Peyer's patch (tissue), 4 donors: ENCODE measurements at regions not wholly inside any gene's neighbourhood (a gene's known extent, or its start where the extent isn't known, plus 50 kb on each side); places are given as distances from the start of the nearest gene placed in this dataset.

Experiments
- DNase-seq, 3 donors: peaks; one replicate each; pipeline ENCODE4 v3.0.0-alpha.2; 2017 to 2019
- H3K27ac ChIP-seq, 4 donors: fragments of 200-600 bp; sonication (generic); one replicate each; pipeline ENCODE4 v1.5.1; 2016 to 2019
- H3K27me3 ChIP-seq, 2 donors: fragments of 200-600 bp; sonication (generic); one replicate each; pipeline ENCODE4 v1.5.1; 2019
- H3K36me3 ChIP-seq, 3 donors: fragments of 200-600 bp; sonication (generic); one replicate each; pipeline ENCODE4 v1.5.1; 2016 to 2019
- H3K4me1 ChIP-seq, 4 donors: fragments of 200-600 bp; sonication (generic); one replicate each; pipeline ENCODE4 v1.5.1; 2016 to 2019
- H3K4me3 ChIP-seq, 4 donors: fragments of 200-600 bp; sonication (generic); 1 replicate in 3 of 4; 2 replicates in 1 of 4; pipeline ENCODE4 v1.5.1; 2016 to 2019; ENCODE audit warnings: mild to moderate bottlenecking in 1 of 4
- H3K9me3 ChIP-seq, 4 donors: fragments of 200-600 bp; sonication (generic); one replicate each; pipeline ENCODE4 v1.5.1; 2016 to 2019; ENCODE audit warnings: mild to moderate bottlenecking in 1 of 4
- POLR2A ChIP-seq, 2 donors: fragments of 450-650 bp; IDR thresholded peaks; one replicate each; pipeline ENCODE4 v1.5.1; 2017; ENCODE audit warnings: antibody characterized with exemption in 2 of 2, mild to moderate bottlenecking in 2 of 2, moderate library complexity in 2 of 2
- TF ChIP-seq, protein P1 (sequence below), 6 experiments: fragments of 450-650 bp in 4 of 6; fragments of 200-600 bp in 2 of 6; sonication (generic) in 1 of 6; IDR thresholded peaks; one replicate each; pipeline ENCODE4 v1.5.1; 2017 to 2019; ENCODE audit warnings: antibody characterized with exemption in 6 of 6, mild to moderate bottlenecking in 3 of 6, moderate library complexity in 1 of 6

DNA sequence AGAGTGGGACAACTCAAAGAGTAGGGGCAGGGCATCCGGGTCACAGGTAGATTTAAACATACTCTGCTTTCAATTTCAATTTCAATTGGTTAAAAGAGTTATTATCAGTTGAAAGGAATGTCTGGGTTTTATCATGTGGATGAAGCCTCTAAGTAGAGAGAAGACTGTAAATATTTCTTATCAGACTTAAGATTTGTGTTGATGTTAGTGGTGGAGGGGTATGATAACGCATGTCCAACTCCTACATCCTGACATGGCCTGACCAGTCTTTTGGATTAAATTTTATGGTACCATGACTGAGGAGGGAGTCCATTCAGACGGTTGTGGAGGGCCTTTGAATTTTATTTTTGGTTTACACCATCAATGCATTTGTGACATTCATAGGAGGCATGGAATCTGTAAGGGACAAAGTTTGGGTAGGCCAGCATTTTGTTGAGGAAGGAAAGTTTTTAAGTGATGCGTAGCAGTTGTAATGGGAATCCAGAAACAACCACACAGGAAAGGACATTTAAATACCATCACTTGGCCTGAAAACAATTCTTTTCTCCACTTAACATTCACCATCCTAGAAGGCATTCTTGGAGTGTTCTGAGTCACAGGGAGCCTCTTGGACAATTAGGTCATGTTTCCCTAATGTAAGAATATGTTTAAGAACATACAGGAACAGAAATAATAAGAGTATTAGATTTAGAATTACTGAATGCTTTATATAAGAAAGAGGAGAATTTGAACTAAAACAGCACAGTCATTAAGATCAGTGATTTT, 371.9 kb downstream of the ATP23 start:
- no peak for DNase-seq
- H3K27me3 ChIP-seq, result no peaks in the 10 kb centered on the region
- no peak overlapping the region for H3K27ac ChIP-seq
- no peaks in the 10 kb centered on the region for H3K4me1 ChIP-seq
- TF ChIP-seq, protein P1, sequence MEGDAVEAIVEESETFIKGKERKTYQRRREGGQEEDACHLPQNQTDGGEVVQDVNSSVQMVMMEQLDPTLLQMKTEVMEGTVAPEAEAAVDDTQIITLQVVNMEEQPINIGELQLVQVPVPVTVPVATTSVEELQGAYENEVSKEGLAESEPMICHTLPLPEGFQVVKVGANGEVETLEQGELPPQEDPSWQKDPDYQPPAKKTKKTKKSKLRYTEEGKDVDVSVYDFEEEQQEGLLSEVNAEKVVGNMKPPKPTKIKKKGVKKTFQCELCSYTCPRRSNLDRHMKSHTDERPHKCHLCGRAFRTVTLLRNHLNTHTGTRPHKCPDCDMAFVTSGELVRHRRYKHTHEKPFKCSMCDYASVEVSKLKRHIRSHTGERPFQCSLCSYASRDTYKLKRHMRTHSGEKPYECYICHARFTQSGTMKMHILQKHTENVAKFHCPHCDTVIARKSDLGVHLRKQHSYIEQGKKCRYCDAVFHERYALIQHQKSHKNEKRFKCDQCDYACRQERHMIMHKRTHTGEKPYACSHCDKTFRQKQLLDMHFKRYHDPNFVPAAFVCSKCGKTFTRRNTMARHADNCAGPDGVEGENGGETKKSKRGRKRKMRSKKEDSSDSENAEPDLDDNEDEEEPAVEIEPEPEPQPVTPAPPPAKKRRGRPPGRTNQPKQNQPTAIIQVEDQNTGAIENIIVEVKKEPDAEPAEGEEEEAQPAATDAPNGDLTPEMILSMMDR (IDR thresholded peaks at IDR 0.05), result no peak
- TF ChIP-seq POLR2A (IDR thresholded peaks at IDR 0.05), result no peak
- no peaks in the 10 kb centered on the region for H3K36me3 ChIP-seq
- no peak overlapping the region for H3K4me3 ChIP-seq
- no peaks in the 10 kb centered on the region for H3K9me3 ChIP-seq

GRCh38 chr12:58314610-58315009, 373.2 kb downstream of the ATP23 start:
- Histone ChIP-seq H3K4me3 (no peak overlapping the region), H3K36me3 (no peaks in the 10 kb centered on the region), H3K4me1 (no peaks in the 10 kb centered on the region), H3K27me3 (no peaks in the 10 kb centered on the region), H3K27ac (no peak overlapping the region), H3K9me3 (peaks cover 0 to 4% (median 0%) of the 10 kb centered on the region in 4 donors)
- DNase-seq, result no peak
- TF ChIP-seq POLR2A (IDR thresholded peaks at IDR 0.05), result no peak

- TF ChIP-seq POLR2A (IDR thresholded peaks at IDR 0.05), result no peak
- TF ChIP-seq, protein P1 (IDR thresholded peaks at IDR 0.05), result no peak
- H3K27ac ChIP-seq, result no peak overlapping the region
- no peak overlapping the region for H3K4me3 ChIP-seq
- no peaks in the 10 kb centered on the region for H3K4me1 ChIP-seq
- no peak for DNase-seq
- H3K9me3 ChIP-seq, result peaks cover 0 to 4% (median 0%) of the 10 kb centered on the region in 4 donors
- no peaks in the 10 kb centered on the region for H3K36me3 ChIP-seq
- H3K27me3 ChIP-seq, result no peaks in the 10 kb centered on the region
These were observed 375.6 kb downstream of the ATP23 start for GRCh38 chr12:58316926-58317325.

- Histone ChIP-seq H3K27me3 (no peaks in the 10 kb centered on the region), H3K36me3 (no peaks in the 10 kb centered on the region), H3K4me3 (no peak overlapping the region), H3K9me3 (peaks cover 0 to 4% (median 0%) of the 10 kb centered on the region in 4 donors), H3K4me1 (no peaks in the 10 kb centered on the region), H3K27ac (no peak overlapping the region)
- no peak for DNase-seq
- TF ChIP-seq, protein P1 (IDR thresholded peaks at IDR 0.05), result no peak
- TF ChIP-seq POLR2A (IDR thresholded peaks at IDR 0.05), result no peak
These were observed 380.0 kb downstream of the ATP23 start for GRCh38 chr12:58321414-58321813.

DNA sequence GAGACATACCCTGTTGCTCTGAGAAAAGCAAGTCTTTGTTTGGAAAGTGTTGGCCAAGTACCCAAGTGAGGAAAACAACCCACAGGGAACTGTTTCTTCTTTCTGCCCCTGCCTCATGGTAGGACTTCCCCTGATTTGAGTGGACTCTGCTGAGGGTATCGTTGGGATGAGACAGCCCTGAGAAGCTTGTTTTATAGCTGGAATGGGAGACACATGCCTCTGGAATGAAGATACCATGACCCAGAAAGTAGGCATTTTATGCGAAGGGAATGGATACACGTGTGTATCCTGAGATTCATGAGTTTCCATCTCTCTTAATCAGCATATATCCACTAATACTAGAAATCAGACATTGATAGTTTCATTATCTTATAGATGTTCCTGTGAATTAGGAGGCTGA, 382.3 kb downstream of the ATP23 start:
- H3K27ac ChIP-seq, result no peak overlapping the region
- no peaks in the 10 kb centered on the region for H3K27me3 ChIP-seq
- H3K4me3 ChIP-seq, result no peak overlapping the region
- H3K36me3 ChIP-seq, result no peaks in the 10 kb centered on the region
- TF ChIP-seq, protein P1 (IDR thresholded peaks at IDR 0.05), result no peak
- no peak for TF ChIP-seq POLR2A (IDR thresholded peaks at IDR 0.05)
- no peak for DNase-seq
- H3K4me1 ChIP-seq, result no peaks in the 10 kb centered on the region
- peaks cover 0 to under 1% (median 0%) of the 10 kb centered on the region in 4 donors for H3K9me3 ChIP-seq

GRCh38 chr12:58325561-58325960, 384.2 kb downstream of the ATP23 start:
- Histone ChIP-seq H3K27me3 (no peaks in the 10 kb centered on the region), H3K9me3 (no peaks in the 10 kb centered on the region), H3K4me1 (no peaks in the 10 kb centered on the region), H3K4me3 (no peak overlapping the region), H3K36me3 (no peaks in the 10 kb centered on the region), H3K27ac (no peak overlapping the region)
- DNase-seq, result no peak
- TF ChIP-seq, protein P1 (IDR thresholded peaks at IDR 0.05), result no peak
- no peak for TF ChIP-seq POLR2A (IDR thresholded peaks at IDR 0.05)
